Ramos (cell line): ENCODE measurements at regions not wholly inside any gene's neighbourhood (a gene's known extent, or its start where the extent isn't known, plus 50 kb on each side); places are given as distances from the start of the nearest gene placed in this dataset.

Source experiments
- in situ Hi-C: fragments of 300-500 bp; cut with MboI; formaldehyde crosslinking; loops from one replicate; pipeline ENCODE4 v1.14.3; 2022; ENCODE audit warnings: low sequenced_read_pairs; ENCODE audit not compliant: unreplicated experiment

DNA sequence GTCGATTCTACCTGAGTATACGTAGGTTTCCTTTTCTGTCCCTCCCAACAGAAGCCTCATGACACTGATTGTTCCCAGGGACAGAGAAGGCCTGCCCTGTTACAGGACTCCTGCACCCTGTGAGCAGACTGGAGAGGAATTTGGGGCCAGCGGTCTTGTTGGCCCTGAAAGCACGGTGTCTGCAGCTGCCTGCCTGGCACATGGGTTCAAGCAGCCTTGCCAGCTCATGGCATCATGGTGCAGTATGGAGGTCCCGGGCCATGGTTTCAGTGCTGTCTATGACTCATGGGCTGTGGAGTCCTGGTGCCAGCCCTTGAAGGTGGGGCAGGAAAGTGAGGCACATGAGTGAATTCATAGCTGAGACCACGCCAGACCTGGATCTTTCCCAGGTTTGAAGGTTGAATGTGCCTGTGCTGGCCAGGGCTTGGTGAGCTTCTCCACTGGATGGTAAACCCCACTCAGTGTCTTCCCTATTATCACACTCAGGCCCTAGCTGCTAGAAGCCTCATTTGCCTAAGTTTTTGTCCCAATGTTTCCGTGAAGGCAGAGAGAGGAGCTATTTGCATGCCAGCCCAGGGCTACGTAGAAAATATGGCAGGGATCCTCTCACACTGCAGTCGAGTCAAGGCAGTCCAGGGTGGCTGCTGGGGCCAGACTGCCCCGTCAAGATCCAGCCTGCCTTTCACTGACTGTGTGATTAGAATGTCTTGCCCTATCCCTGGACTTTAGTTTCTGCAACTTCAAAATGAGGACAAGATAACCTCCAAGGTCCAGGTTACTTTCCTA lies 277.2 kb upstream of the CCL2 start:
- in situ Hi-C loops = no loop called here

- in situ Hi-C loops = no loop called here
These were observed 276.2 kb upstream of the CCL2 start for GRCh38 chr17:33978889-33979288.

DNA sequence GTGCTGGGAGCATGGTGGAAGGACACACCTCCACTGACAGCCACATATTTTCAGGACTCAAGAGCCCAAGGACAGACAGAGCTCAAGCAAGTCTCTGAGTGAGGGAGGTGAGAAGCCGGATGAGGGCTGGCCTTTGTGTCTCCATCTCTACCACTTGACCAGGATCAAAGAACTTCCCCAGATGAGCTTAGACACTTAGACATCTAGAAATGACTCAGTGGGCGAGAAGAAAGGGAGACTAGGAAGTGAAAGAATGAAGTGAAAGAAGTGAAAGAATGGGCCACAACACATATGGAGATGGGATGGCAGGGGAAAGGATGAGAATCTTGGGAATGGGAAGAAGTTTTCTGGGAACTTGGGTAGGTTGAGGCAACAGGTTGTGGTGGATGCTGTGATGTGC lies 274.9 kb upstream of the CCL2 start:
- in situ Hi-C loops = no loop called here

GRCh38 chr17:33981711-33982601 lies 273.1 kb upstream of the CCL2 start:
- in situ Hi-C loops = no loop called here

GRCh38 chr17:33982909-33983308 lies 272.2 kb upstream of the CCL2 start:
- in situ Hi-C loops = no loop called here

DNA sequence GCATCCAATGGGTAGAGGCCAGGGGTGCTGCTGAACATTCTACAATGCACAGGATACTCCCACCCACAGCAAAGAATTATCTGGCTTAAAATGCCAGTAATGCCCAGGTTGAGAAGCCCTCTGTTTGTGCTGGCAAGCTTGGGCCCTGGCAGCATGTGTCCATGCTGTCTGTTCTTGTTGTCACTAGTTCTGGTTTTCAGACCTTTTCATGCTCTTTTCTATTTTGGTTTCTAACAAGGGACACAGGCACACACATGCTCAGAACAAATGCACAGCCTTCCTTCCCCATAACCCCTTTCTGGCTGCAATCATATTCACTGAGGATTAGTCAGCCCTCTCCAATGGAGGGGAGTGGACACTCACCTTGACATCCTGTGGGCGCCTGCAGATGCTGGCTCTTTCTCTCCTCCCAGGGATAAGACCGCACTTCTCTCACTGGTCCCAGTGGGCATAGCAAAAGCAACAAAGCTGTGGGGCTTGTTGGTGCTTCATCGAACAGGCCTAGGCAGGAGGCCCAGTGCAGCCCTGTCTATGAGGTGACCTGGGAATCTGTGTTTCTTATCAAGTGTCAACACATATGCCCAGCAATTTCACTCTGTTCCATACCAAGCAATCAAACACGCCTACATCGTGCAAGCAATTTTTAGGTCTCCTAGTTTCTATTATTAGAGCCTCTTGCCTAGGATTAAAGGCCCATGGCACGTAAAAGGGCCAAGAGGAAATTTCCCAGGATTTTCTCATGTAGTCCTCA lies 271.1 kb upstream of the CCL2 start:
- in situ Hi-C loops = no loop called here

- in situ Hi-C loops = no loop called here
These were observed 269.0 kb upstream of the CCL2 start for GRCh38 chr17:33986088-33986487.

DNA sequence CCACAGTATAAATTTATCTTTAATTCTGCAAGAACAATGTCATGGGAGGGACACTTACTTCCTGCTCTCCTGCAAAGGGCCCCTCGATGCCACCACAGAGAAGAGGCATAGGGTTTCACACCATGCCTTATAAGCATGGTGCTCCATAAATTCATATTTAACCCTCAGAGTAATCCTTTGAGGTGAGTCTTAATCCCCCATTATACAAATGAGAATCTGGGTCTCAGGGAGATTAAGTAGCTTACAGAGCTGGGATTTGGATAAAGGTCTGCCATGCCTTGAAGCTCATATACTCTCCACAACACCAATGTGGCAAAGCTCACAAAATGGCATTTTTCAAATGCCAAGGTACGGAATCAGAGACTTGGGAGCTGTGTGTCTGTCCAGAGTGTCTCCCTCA lies 268.5 kb upstream of the CCL2 start:
- in situ Hi-C loops = no loop called here

GRCh38 chr17:33987162-33987561 lies 267.9 kb upstream of the CCL2 start:
- in situ Hi-C loops = no loop called here

DNA sequence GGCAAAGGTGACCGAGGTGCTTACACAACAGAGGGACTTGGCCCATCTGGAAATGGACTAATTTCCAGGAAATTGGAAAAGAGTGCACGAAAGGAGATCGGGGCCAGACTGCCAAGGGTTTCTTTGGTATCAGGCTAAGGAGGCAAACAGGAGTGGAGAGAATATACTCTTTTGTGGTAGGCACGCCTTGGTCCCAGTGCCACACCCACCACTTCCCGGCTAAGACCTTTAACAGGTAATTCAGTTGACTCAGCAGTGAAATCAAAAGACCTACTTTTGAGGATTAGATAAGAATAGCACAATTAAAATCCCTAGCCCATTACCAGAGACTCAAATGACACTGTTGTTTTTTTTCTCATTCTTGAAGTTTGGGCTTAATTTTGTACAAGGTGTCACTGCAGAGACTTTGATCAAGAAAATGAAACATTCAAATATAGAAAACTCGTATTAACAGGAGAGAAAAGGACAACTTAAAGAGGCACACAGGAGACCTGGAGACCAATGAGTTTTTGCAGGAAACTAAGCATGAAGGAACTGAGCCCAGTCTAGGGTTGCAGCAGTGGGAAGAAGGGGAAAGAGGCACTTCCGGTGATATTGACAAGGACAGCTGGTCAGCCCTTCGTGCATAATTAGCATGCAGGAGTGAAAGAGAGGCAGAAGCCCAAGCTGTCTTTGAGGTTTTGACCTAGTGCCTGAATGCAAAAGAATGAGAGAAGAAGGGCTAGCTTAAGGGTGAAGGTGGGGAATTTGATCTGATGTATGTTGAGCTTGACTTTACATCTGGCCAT lies 265.5 kb upstream of the CCL2 start:
- in situ Hi-C loops = no loop called here

DNA sequence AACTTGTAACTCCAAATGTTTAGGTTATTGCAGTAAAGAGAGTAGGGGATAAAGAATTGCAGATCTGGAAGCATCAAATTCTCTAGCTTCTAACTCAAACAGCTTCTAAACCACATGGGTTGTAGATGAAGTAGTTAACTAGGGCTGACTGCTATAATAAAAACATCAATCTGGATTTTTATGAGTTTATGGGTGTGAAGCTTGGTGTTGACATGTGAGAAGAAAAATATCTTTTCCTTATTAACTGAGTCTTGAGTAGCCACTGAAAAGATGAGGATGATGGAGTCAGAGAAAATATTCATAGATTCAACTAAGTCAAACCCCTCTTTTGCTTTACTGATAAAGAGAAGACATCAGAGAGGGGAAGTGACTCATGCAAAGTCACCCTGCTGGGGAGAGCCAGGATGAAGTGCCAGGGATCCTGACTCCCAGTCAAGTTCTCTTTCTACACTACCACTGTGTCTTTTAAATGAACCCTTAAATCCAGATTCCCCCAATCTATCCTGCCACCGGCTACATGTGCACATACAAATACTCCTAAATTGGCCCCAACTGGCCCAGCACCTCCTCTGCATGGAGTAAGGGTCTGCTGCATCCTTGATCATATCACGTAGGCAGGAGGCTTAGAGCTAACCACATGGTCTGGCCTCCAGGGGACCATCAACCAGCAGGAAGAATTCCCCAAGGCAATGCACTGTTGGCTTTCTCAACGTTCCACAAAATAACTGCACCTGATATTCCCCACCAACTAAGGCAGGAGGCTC lies 264.0 kb upstream of the CCL2 start:
- in situ Hi-C loops = no loop called here

GRCh38 chr17:33992113-33992512 lies 263.0 kb upstream of the CCL2 start:
- in situ Hi-C loops = no loop called here

- in situ Hi-C loops = no loop called here
These were observed 254.4 kb upstream of the CCL2 start for GRCh38 chr17:34000639-34001038.

- in situ Hi-C loops = no loop called here
These were observed 253.8 kb upstream of the CCL2 start for GRCh38 chr17:34001246-34001645.

DNA sequence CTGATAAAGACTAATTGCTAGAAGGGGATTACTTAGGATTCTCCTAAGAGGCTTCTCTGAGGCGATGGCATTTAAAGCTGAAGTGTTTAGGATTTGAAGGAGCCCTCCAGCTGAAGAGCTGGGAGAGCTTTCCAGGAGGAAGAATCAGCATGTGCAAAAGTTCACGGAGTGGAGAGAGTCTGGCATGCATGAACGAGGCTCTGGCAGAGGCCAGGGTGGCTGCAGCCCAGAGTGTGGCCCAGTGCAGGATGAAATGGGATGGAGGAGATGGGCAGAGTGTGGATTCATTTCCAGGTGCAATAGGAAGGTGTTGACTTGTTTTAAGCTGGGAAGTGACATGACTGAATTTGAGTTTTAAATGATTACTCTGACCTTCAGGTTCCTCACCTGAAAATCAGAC lies 249.0 kb upstream of the CCL2 start:
- in situ Hi-C loops = no loop called here

DNA sequence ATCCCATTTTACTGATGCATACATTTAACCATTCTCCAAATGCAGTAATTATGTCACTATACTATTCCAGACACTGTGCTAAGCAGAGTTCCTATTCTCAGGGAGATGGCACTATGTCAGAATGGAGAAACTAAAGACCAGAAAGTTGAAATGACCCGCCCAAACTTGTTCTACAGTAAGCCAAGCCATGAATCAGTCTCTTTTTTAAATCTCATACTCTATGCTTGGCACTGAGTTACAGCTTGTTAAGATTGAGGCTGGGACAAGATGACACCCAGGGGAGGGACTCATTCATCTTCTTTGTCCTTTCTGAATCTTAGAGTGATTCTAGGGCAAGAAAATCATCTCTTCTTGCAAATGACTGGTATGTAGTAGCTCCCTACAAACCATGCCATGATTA lies 247.0 kb upstream of the CCL2 start:
- in situ Hi-C loops = no loop called here

GRCh38 chr17:34009912-34010311 lies 245.2 kb upstream of the CCL2 start:
- in situ Hi-C loops = no loop called here

DNA sequence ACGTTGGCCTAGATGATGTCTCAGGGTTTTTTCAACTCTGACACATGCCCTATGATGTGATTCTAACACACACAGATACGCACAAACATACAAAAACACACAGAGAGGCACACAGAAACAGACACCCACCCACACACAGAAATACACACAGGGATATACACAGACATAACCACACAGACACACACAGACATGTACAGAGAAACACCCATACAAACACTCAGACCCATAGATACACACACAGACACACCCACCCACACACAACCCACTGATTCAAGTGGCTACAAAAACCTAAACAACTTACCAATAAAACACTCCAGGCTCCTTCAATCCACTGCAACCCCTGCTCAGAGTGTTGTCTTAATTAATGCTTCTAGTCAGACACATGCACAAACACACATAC lies 244.6 kb upstream of the CCL2 start:
- in situ Hi-C loops = no loop called here

- in situ Hi-C loops = no loop called here
These were observed 243.5 kb upstream of the CCL2 start for GRCh38 chr17:34011599-34011998.
